22Rv1 (cell line): ENCODE measurements at regions not wholly inside any gene's neighbourhood (a gene's known extent, or its start where the extent isn't known, plus 50 kb on each side); places are given as distances from the start of the nearest gene placed in this dataset.

ENCODE experiments used
- H3K27ac ChIP-seq: fragments of 450-650 bp; 2 replicates; pipeline ENCODE4 v1.5.1; 2017
- ZFX ChIP-seq: fragments of 450-650 bp; IDR thresholded peaks from 2 replicates; pipeline ENCODE4 v1.6.1; 2017; ENCODE audit warnings: antibody characterized with exemption, borderline replicate concordance
- TF ChIP-seq, protein P1 (sequence below): fragments of 450-650 bp; IDR thresholded peaks from 2 replicates; pipeline ENCODE4 v1.5.1; 2017; ENCODE audit warnings: mild to moderate bottlenecking

DNA sequence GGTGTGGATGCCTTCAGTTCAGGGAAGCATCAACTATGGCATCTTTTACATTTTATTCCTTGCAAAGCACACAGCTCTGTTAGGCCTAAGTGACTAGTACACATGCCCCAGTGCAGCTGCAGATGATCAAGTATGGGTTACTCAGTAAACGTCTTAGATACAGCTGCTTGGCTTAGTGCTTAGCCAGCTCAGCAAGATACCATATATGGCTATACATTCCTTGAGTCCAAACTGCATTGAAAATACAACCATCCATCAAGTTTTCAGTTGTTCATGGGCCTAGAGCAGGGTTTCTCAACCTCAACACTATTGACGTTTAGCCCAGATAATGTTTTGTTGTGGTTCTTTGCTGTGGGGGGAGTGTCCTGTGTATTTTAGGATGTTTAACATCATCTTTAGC, 769.9 kb downstream of the TSN start:
- no peak for TF ChIP-seq ZFX
- TF ChIP-seq, protein P1, sequence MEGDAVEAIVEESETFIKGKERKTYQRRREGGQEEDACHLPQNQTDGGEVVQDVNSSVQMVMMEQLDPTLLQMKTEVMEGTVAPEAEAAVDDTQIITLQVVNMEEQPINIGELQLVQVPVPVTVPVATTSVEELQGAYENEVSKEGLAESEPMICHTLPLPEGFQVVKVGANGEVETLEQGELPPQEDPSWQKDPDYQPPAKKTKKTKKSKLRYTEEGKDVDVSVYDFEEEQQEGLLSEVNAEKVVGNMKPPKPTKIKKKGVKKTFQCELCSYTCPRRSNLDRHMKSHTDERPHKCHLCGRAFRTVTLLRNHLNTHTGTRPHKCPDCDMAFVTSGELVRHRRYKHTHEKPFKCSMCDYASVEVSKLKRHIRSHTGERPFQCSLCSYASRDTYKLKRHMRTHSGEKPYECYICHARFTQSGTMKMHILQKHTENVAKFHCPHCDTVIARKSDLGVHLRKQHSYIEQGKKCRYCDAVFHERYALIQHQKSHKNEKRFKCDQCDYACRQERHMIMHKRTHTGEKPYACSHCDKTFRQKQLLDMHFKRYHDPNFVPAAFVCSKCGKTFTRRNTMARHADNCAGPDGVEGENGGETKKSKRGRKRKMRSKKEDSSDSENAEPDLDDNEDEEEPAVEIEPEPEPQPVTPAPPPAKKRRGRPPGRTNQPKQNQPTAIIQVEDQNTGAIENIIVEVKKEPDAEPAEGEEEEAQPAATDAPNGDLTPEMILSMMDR = no peak
- H3K27ac ChIP-seq = no peak overlapping the region

DNA sequence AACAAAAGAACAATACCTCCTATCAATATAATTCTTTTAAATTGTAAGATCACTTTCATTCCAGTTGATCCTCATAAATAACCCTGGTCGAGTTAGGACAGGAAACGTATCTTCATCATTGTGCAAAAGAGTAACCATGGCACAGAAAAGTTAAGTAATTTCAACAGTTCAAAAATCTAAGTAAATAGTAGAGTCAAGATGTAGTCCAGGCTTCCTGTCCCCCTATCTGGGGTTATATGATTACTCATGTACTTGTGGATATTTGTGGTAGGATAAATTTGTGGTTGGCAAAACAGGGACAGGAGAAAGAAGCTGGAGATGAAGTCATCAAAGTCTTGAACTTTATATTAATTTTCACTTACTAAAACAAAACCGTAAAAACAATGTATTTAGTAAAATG, 772.6 kb downstream of the TSN start:
- no peak overlapping the region for H3K27ac ChIP-seq
- TF ChIP-seq ZFX = no peak
- TF ChIP-seq, protein P1 = no peak

DNA sequence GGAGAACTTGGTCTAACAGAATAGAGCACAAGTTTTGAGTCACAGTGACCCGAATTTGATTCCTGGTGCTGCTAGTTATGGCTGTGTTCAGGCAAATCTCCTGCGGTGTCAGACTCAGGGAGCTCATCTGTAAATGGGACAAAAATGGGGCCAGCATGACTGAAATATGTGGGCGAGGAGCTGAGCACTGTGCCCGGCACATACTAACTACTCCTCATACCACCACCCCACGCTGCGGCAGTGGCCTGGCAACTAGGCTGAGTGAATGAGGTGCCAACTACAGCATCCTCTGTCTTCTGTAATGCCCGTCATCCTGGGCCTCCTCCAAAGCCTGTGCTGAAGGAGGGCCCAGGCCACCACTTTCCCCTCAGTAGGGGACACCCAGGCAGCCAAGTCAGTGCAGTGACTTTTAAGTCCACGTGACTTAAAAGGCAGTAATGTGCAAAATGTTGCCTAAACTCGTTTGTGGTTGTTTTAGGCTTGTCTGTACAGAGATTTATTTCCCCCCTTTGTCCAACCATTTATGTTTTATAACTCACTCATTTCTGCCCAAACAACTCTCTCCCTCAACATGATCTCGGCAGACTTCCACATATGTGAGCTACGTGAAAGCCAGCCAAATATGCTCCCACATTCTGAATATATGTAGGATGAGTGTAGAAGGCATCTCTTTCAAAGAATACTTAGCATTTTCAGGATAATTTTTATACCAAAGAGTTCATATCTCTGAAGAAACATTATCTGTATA, 773.7 kb downstream of the TSN start:
- no peak overlapping the region for H3K27ac ChIP-seq
- TF ChIP-seq, protein P1 = no peak
- no peak for TF ChIP-seq ZFX

DNA sequence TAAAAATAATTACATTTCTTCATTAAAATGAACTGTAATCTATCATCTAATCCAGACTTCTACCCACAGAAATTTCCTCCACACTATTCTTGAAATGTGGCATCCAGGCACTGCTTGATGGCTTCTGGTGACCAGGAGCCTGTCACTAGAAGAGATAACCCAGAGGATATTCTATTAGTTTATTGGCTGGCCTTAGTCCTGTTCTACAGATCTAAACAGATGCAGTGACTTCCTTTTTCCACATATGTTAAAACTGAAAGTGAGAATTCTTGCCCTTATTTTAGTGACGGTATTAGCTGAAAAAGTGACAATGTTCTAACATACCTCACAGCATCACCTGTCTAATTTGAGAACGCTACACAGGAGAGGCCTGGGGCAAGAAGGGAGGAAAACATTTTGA, 775.4 kb downstream of the TSN start:
- TF ChIP-seq, protein P1 = no peak
- TF ChIP-seq ZFX = no peak
- no peak overlapping the region for H3K27ac ChIP-seq

DNA sequence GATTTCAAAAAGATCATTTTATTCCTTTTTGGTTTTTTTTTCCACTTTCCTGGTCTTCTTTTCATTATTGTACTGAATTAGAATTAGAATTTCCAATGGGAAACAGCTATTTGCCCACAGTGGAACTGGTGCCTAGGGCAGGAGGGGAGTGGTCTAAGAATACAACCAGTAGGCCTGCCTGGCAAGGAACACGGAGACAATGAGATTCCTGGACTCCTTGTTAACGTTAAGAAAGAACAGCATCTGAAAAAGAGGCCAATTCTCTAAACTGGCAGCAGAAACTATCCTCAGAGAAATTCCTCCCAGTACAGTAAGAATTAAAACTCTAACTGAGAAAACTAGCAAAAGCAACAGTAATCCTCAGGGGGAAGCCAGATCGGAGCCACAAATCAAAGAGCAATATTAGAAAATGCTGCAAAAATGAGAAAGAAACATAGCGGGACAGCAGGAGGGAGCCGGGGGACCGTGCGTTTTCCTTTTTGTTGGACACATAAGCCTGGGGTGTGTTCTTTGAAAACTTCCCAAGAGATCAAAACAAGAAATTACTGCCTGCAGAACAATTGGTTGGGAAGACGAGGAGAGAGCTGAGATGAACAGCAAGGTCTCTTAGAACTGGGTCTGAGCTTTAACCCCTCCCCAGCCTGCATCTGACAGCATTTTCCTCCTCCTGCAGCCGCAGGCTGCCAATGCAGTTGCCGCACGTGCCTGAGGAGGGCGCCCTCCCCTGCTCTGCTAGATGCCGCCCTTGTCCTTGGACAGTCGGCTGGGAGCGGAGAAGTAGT, 776.0 kb downstream of the TSN start:
- H3K27ac ChIP-seq = no peak overlapping the region
- no peak for TF ChIP-seq ZFX
- TF ChIP-seq, protein P1 = no peak

DNA sequence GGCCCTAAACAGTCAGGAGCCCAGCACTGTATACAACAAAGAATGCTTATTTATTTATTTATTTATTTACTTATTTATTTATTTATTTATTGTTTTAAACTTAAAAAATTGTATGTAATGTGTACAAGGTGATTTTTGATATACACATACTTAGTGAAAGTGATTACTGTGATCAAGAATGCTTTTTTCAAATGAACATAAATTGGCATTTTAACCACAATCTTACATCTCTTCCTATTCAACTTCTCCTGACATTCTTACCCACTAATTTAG, 776.6 kb downstream of the TSN start:
- no peak overlapping the region for H3K27ac ChIP-seq
- no peak for TF ChIP-seq ZFX
- TF ChIP-seq, protein P1 = no peak

DNA sequence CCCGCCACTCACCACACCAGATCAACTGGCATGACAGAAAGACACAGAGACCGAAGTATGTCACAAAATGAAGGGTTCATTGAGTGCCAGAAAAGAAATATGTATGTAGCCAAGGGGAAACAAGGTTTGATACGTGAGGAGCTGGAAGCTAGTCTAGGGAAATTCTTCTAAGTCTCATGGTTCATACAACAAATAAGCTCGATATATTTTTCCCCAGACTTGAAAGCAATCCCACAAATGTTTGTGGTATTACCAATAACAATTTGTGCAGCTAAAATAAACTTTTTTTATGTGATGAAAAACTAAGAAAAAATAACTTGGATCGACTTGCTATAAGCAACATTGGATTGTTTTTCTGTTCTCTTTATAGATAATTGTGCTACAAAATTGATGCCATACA, 777.0 kb downstream of the TSN start:
- H3K27ac ChIP-seq = no peak overlapping the region
- TF ChIP-seq, protein P1 = no peak
- TF ChIP-seq ZFX = no peak
